Hepatocyte (in vitro differentiated cells): ENCODE measurements at regions not wholly inside any gene's neighbourhood (a gene's known extent, or its start where the extent isn't known, plus 50 kb on each side); places are given as distances from the start of the nearest gene placed in this dataset.
"Not testable (repeated sequence)": the region's sequence is repeated elsewhere in the genome, so short reads cannot be mapped to it uniquely, and the experiment has no call there.

Experiments
- CTCF ChIP-seq: fragments of 200-600 bp; sonication (generic); IDR thresholded peaks from 2 replicates; pipeline ENCODE4 v1.5.1; 2016; ENCODE audit warnings: antibody characterized with exemption, mild to moderate bottlenecking; ENCODE audit not compliant: poor library complexity
- EZH2phosphoT487 ChIP-seq: fragments of 200-600 bp; sonication (generic); IDR thresholded peaks from one replicate; pipeline ENCODE4 v1.6.1; 2018; ENCODE audit warnings: antibody characterized with exemption, mild to moderate bottlenecking, low read depth, moderate library complexity; ENCODE audit not compliant: unreplicated experiment, severe bottlenecking

- not testable (repeated sequence) for TF ChIP-seq CTCF, EZH2phosphoT487
Measured at GRCh38 chr11:106317208-106317773, 239.8 kb downstream of the AASDHPPT start.
